ENCODE measurements at regions not wholly inside any gene's neighbourhood (a gene's known extent, or its start where the extent isn't known, plus 50 kb on each side); places are given as distances from the start of the nearest gene placed in this dataset.

DNA sequence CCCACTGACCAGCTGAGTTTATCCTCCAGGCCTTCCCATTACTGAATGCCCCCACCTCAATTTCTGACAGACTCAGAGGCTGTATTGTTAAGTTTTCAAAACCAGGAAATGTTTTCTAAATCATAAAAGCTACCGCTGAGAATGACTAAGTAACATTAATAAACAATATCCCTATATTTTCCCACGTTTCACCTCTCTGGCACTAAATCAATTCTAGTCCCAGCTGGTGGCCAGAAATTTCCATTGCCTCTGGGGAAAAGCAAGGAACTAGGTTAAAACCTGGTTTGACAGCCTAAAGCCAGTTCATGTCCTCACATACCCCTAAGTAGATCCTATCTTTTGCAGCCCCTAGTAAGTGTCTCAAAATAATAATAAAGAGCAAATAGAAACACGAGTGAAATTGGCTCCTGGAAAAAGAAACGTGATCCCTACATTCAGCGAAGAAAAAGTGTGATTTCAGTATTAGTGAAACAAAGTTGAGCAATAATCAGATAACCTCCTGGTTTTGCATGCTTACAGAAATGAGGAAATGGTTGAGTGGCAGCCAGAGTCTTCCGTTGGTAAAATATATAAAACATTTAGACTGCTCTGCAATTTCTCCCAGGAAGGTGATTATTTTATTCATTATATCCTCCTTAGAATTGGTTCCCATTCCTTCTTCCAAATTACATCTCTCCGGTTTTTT, 110.9 kb downstream of the ESM1 start:
- no peak for TF ChIP-seq POLR2A (IDR thresholded peaks at IDR 0.05; ENCODE audit: low read depth)
- TF ChIP-seq, protein P1, sequence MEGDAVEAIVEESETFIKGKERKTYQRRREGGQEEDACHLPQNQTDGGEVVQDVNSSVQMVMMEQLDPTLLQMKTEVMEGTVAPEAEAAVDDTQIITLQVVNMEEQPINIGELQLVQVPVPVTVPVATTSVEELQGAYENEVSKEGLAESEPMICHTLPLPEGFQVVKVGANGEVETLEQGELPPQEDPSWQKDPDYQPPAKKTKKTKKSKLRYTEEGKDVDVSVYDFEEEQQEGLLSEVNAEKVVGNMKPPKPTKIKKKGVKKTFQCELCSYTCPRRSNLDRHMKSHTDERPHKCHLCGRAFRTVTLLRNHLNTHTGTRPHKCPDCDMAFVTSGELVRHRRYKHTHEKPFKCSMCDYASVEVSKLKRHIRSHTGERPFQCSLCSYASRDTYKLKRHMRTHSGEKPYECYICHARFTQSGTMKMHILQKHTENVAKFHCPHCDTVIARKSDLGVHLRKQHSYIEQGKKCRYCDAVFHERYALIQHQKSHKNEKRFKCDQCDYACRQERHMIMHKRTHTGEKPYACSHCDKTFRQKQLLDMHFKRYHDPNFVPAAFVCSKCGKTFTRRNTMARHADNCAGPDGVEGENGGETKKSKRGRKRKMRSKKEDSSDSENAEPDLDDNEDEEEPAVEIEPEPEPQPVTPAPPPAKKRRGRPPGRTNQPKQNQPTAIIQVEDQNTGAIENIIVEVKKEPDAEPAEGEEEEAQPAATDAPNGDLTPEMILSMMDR (IDR thresholded peaks at IDR 0.05), result no peak

All from esophagus muscularis mucosa (tissue), 3 donors.